Neutrophil (primary cell): ENCODE measurements at regions not wholly inside any gene's neighbourhood (a gene's known extent, or its start where the extent isn't known, plus 50 kb on each side); places are given as distances from the start of the nearest gene placed in this dataset.

Source experiments
- H3K27ac ChIP-seq: fragments of 200-600 bp; sonication (generic); 2 replicates; pipeline ENCODE4 v1.5.1; 2016; ENCODE audit warnings: mild to moderate bottlenecking, moderate library complexity
- H3K27me3 ChIP-seq: fragments of 200-600 bp; sonication (generic); 2 replicates; pipeline ENCODE4 v1.6.0; 2016; ENCODE audit warnings: mild to moderate bottlenecking
- H3K36me3 ChIP-seq: fragments of 200-600 bp; sonication (generic); 2 replicates; pipeline ENCODE4 v1.5.1; 2017
- H3K4me1 ChIP-seq, 2 experiments: fragments of 200-600 bp in 1 of 2; sonication (generic) in 1 of 2; 1 replicate in 1 of 2; 2 replicates in 1 of 2; pipeline versions ENCODE4 v1.5.1 to v1.6.1; 2013 to 2016; ENCODE audit warnings: low read depth in 1 of 2, low read length in 1 of 2, mild to moderate bottlenecking in 1 of 2, moderate library complexity in 1 of 2; ENCODE audit not compliant: control insufficient read depth in 1 of 2, insufficient read depth in 1 of 2
- H3K4me3 ChIP-seq, 2 experiments: fragments of 200-600 bp in 1 of 2; sonication (generic) in 1 of 2; 1 replicate in 1 of 2; 2 replicates in 1 of 2; pipeline ENCODE4 v1.5.1; 2013 to 2016; ENCODE audit warnings: low read depth in 1 of 2, low read length in 1 of 2, mild to moderate bottlenecking in 1 of 2, moderate library complexity in 1 of 2
- H3K9me3 ChIP-seq: fragments of 200-600 bp; sonication (generic); 2 replicates; pipeline ENCODE4 v1.5.1; 2016
- TF ChIP-seq, protein P1 (sequence below): fragments of 200-600 bp; sonication (generic); IDR thresholded peaks from 2 replicates; pipeline ENCODE4 v1.5.1; 2016; ENCODE audit warnings: antibody characterized with exemption

DNA sequence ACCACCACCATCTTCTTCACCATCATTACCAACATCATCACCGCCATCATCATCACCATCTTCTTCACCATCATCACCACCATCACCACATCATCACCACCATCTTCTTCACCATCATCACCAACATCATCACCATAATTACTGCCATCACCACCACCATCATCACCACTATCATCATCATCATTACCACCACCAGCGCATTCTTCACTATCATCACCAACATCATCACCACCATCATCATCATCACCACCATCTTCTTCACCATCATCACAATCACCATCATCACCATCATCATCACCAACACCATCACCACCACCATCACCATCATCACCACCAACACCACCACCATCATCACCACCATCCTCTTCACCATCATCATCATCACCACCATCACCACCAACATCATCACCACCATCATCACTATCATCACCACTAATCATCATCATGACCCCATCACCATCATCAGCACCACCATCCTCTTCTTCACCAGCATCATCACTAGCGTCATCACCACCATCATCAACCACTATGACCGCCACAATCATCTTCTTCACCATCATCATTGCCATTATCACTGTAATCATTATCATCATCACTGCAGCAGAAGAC lies 303.8 kb downstream of the CTTN start:
- no peaks in the 10 kb centered on the region for H3K4me1 ChIP-seq
- no peaks in the 10 kb centered on the region for H3K27me3 ChIP-seq
- TF ChIP-seq, protein P1, sequence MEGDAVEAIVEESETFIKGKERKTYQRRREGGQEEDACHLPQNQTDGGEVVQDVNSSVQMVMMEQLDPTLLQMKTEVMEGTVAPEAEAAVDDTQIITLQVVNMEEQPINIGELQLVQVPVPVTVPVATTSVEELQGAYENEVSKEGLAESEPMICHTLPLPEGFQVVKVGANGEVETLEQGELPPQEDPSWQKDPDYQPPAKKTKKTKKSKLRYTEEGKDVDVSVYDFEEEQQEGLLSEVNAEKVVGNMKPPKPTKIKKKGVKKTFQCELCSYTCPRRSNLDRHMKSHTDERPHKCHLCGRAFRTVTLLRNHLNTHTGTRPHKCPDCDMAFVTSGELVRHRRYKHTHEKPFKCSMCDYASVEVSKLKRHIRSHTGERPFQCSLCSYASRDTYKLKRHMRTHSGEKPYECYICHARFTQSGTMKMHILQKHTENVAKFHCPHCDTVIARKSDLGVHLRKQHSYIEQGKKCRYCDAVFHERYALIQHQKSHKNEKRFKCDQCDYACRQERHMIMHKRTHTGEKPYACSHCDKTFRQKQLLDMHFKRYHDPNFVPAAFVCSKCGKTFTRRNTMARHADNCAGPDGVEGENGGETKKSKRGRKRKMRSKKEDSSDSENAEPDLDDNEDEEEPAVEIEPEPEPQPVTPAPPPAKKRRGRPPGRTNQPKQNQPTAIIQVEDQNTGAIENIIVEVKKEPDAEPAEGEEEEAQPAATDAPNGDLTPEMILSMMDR, result no peak
- no peaks in the 10 kb centered on the region for H3K9me3 ChIP-seq
- H3K36me3 ChIP-seq, result no peaks in the 10 kb centered on the region
- H3K4me3 ChIP-seq, result no peak overlapping the region
- no peak overlapping the region for H3K27ac ChIP-seq

DNA sequence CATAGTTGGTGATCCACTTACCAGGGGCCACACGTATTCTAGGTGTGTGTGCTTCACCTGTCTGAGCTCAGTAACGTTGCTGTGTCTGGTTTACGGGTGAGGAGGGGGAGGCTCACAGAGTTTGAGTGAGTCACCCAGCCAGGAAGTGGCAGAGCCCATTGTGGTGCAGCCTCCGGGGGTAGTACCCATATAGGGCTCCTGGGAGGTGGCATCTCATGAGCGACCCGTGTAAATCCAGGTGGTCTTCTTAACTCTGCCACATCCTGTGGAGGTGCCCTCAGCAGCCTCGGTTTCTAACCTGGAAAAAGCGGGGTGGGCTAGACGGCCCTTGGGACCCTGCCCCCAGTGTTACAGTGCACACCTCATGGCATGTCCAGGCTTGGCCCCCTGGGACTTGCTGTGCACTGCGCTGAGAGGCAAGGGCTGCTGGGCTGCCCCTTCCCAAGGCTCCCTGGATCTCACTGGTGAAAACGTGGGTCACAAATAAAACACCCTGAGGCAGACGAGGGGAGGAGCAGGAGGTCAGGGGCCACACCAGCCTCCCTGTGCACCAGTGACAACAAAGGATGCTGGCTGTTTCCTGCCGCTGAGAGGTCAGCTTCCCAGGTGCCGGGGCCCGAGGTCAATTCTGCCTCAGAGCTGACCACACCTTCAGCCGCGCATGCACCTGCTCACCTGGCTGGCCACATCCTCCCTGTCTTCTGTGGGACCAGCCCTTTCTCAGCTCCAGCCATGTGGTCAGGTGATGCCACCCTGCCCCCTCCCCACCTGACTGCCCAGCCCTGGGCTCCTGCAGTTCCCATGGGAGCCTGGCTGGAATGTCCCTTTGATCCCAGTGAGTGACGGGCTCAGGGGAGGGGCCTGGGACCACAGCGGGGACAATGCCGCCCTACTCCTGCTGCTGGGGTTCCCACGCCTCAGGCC lies 305.1 kb downstream of the CTTN start:
- no peaks in the 10 kb centered on the region for H3K4me1 ChIP-seq
- TF ChIP-seq, protein P1, result no peak
- H3K27me3 ChIP-seq, result no peaks in the 10 kb centered on the region
- H3K27ac ChIP-seq, result no peak overlapping the region
- no peaks in the 10 kb centered on the region for H3K9me3 ChIP-seq
- H3K36me3 ChIP-seq, result no peaks in the 10 kb centered on the region
- no peak overlapping the region for H3K4me3 ChIP-seq

DNA sequence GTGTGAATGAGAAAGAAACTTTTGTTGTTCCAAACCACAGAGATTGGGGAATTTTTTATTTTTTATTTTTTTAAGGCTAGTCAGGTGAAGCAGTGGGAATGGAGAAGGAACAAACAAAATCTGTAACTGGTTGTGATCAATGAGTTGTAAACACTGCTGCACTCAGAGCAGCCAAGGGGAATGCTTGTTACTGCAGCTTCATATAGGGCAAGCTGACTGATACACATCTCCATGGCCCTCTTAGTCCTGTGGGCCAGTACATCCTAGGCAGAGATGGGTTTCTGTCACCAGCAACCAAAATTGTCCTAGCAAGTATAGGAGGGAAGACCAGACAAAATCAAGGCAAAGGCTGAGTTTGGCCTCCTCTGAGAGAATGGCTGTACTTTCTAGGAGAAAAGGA lies 306.8 kb downstream of the CTTN start:
- TF ChIP-seq, protein P1, result no peak
- H3K27ac ChIP-seq, result no peak overlapping the region

DNA sequence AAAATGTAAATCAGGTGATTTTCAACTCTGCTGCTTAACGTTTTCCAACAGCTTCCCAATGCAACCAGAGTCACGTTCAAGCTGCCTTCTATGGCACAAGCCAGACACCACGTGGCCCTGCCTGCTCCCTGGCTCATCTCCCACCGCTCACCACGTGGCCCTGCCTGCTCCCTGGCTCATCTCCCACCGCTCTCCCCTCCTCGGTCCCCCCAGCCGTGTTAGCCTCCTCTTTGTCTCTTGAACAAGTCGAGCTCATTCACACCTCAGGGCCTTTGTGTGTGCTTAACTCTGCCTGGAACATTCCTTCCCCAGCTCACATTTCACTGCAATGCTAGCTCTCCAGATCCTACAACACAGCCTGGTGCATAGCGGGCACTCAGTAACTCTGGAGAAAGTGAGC lies 307.6 kb downstream of the CTTN start:
- Histone ChIP-seq H3K4me1 (no peaks in the 10 kb centered on the region), H3K4me3 (no peak overlapping the region), H3K9me3 (no peaks in the 10 kb centered on the region), H3K36me3 (no peaks in the 10 kb centered on the region), H3K27ac (no peak overlapping the region), H3K27me3 (peaks cover 7% of the 10 kb centered on the region)
- TF ChIP-seq, protein P1, result no peak

More for the DNA sequence above, 306.8 kb downstream of the CTTN start:
- Histone ChIP-seq H3K4me1 (no peaks in the 10 kb centered on the region), H3K9me3 (no peaks in the 10 kb centered on the region), H3K27me3 (no peaks in the 10 kb centered on the region), H3K4me3 (no peak overlapping the region), H3K36me3 (no peaks in the 10 kb centered on the region)

DNA sequence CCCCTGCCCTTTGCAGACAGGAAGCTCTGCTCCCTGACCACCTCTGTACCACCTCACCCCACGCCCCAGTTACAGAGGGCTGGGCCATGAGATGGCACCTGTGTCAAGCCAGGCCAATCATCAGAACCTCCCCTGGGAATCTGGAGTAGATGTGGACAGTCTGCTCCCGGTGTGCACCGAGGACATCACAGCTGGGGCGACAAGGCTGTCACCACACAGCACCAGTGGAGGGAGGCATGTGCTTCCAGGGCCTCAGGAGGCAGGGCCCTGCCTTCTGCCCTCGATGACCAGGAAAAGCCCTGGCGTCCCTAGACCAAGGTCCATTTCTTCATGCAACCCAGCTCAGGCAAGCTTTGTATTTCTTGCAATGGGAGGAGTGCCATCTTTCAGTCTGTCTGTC lies 309.5 kb downstream of the CTTN start:
- TF ChIP-seq, protein P1, result no peak
- no peak overlapping the region for H3K4me3 ChIP-seq
- H3K27me3 ChIP-seq, result peaks cover 15% of the 10 kb centered on the region
- H3K9me3 ChIP-seq, result no peaks in the 10 kb centered on the region
- no peak overlapping the region for H3K27ac ChIP-seq
- no peaks in the 10 kb centered on the region for H3K36me3 ChIP-seq
- H3K4me1 ChIP-seq, result no peaks in the 10 kb centered on the region
